Mesendoderm (in vitro differentiated cells): ENCODE measurements at regions not wholly inside any gene's neighbourhood (a gene's known extent, or its start where the extent isn't known, plus 50 kb on each side); places are given as distances from the start of the nearest gene placed in this dataset.
A peak's percentile ranks its signal among the peaks of the same experiment; 100 is the strongest.

Experiments used
- DNase-seq: peaks from one replicate; pipeline ENCODE4 v3.0.0; 2013
- H2AK5ac ChIP-seq: 2 replicates; pipeline ENCODE4 v1.6.1; 2013; ENCODE audit warnings: low read length, inconsistent platforms
- H2BK120ac ChIP-seq: 2 replicates; pipeline ENCODE4 v1.6.1; 2013; ENCODE audit warnings: low read depth, mild to moderate bottlenecking, low read length, moderate library complexity, mixed read lengths
- H2BK15ac ChIP-seq: replicated peaks from 2 replicates; pipeline ENCODE4 v1.6.1; 2013; ENCODE audit warnings: low read depth, mild to moderate bottlenecking, moderate library complexity
- H2BK5ac ChIP-seq: 2 replicates; pipeline ENCODE4 v1.6.1; 2013; ENCODE audit warnings: low read length, inconsistent platforms
- H3K18ac ChIP-seq: 2 replicates; pipeline ENCODE4 v1.6.1; 2013; ENCODE audit warnings: mild to moderate bottlenecking, low read length, mixed read lengths
- H3K23ac ChIP-seq: one replicate; pipeline ENCODE4 v1.6.1; 2013; ENCODE audit warnings: low read length
- H3K27ac ChIP-seq: 2 replicates; pipeline ENCODE4 v1.5.1; 2013; ENCODE audit warnings: low read depth, mild to moderate bottlenecking, inconsistent platforms, low read length, moderate library complexity
- H3K27me3 ChIP-seq: 2 replicates; pipeline ENCODE4 v1.6.1; 2013; ENCODE audit warnings: low read length, control low read depth, mild to moderate bottlenecking, inconsistent platforms; ENCODE audit not compliant: insufficient read depth, poor library complexity
- H3K36me3 ChIP-seq: 2 replicates; pipeline ENCODE4 v1.6.1; 2013; ENCODE audit warnings: low read length, inconsistent platforms; ENCODE audit not compliant: control insufficient read depth, insufficient read depth
- H3K4ac ChIP-seq: one replicate; pipeline ENCODE4 v1.6.1; 2013; ENCODE audit warnings: low read depth, mild to moderate bottlenecking, low read length, moderate library complexity
- H3K4me1 ChIP-seq: 2 replicates; pipeline ENCODE4 v1.6.1; 2013; ENCODE audit warnings: low read depth, low read length, inconsistent platforms; ENCODE audit not compliant: control insufficient read depth
- H3K4me2 ChIP-seq: 2 replicates; pipeline ENCODE4 v1.6.1; 2013; ENCODE audit warnings: low read length
- H3K4me3 ChIP-seq: 2 replicates; pipeline ENCODE4 v1.5.1; 2013; ENCODE audit warnings: mild to moderate bottlenecking, low read length
- H3K56ac ChIP-seq: one replicate; pipeline ENCODE4 v1.6.1; 2013; ENCODE audit warnings: low read length
- H3K79me1 ChIP-seq: 2 replicates; pipeline ENCODE4 v1.6.1; 2013; ENCODE audit warnings: low read length, inconsistent platforms
- H3K79me2 ChIP-seq: 2 replicates; pipeline ENCODE4 v1.6.1; 2013; ENCODE audit warnings: mild to moderate bottlenecking, low read length; ENCODE audit not compliant: control insufficient read depth, insufficient read depth
- H3K9ac ChIP-seq: 2 replicates; pipeline ENCODE4 v1.6.1; 2013; ENCODE audit warnings: low read length, inconsistent platforms
- H4K5ac ChIP-seq: one replicate; pipeline ENCODE4 v1.6.1; 2013; ENCODE audit warnings: low read length
- H4K8ac ChIP-seq: one replicate; pipeline ENCODE4 v1.6.1; 2013; ENCODE audit warnings: low read depth, mild to moderate bottlenecking, control low read depth, low read length, moderate library complexity
- WGBS: extraction: QIAGEN DNeasy Blood & Tissue Kit; methylation state at CpG from one replicate; pipeline ENCODE4 v1.1.7; 2013; ENCODE audit warnings: low lambda C conversion rate, missing lambda C conversion rate; ENCODE audit not compliant: insufficient coverage; ENCODE audit errors: extremely low coverage; 5-methylcytosine and 5-hydroxymethylcytosine counted together

DNA sequence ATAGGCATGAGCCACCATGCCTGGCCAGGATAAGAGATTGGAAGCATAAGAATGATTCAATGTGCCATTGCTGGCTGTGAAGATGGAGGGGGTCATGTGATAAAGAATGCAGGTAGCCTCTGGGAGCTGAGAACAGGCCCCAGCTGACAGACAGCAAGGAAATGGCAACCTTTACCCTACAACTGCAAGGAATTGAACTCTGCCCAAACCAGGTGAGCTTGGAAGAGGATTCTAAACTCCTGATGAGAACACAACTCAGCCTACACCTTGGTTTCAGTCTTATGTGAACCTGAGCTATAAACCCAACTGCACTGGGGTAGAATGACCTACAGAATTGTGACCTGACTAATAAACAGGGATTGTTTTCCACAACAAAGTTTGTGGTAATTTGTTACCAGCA lies 82.0 kb upstream of the AKIRIN2 start:
- H2BK15ac ChIP-seq: no peak overlapping the region
- H3K56ac ChIP-seq: no peak overlapping the region
- no peak overlapping the region for H2AK5ac ChIP-seq
- no peaks in the 10 kb centered on the region for H3K4me1 ChIP-seq
- H3K18ac ChIP-seq: no peak overlapping the region
- H3K36me3 ChIP-seq: no peaks in the 10 kb centered on the region
- no peaks in the 10 kb centered on the region for H3K79me2 ChIP-seq
- no peak overlapping the region for H3K23ac ChIP-seq
- DNase-seq: no peak
- no peaks in the 10 kb centered on the region for H3K27me3 ChIP-seq
- H3K4ac ChIP-seq: no peak overlapping the region
- H3K79me1 ChIP-seq: no peaks in the 10 kb centered on the region
- H3K9ac ChIP-seq: no peak overlapping the region
- H2BK120ac ChIP-seq: no peak overlapping the region
- H4K8ac ChIP-seq: no peak overlapping the region
- no peak overlapping the region for H3K4me2 ChIP-seq
- no peak overlapping the region for H2BK5ac ChIP-seq
- H4K5ac ChIP-seq: no peak overlapping the region
- H3K27ac ChIP-seq: no peak overlapping the region
- H3K4me3 ChIP-seq: no peak overlapping the region

- Histone ChIP-seq H3K4me2 (no peak overlapping the region), H2BK120ac (no peak overlapping the region), H3K27ac (no peak overlapping the region), H3K79me2 (no peaks in the 10 kb centered on the region), H3K4ac (no peak overlapping the region), H3K27me3 (no peaks in the 10 kb centered on the region), H3K56ac (no peak overlapping the region), H2AK5ac (no peak overlapping the region), H3K23ac (no peak overlapping the region), H3K18ac (no peak overlapping the region), H4K5ac (no peak overlapping the region), H2BK5ac (no peak overlapping the region), H3K4me3 (no peak overlapping the region), H3K4me1 (no peaks in the 10 kb centered on the region), H4K8ac (no peak overlapping the region), H3K79me1 (no peaks in the 10 kb centered on the region), H2BK15ac (no peak overlapping the region), H3K36me3 (no peaks in the 10 kb centered on the region), H3K9ac (no peak overlapping the region)
- WGBS: no CpG with 5 or more reads among the region's 2 CpGs
- DNase-seq: no peak
These were observed 77.5 kb upstream of the AKIRIN2 start for GRCh38 chr6:87779542-87779941.

DNA sequence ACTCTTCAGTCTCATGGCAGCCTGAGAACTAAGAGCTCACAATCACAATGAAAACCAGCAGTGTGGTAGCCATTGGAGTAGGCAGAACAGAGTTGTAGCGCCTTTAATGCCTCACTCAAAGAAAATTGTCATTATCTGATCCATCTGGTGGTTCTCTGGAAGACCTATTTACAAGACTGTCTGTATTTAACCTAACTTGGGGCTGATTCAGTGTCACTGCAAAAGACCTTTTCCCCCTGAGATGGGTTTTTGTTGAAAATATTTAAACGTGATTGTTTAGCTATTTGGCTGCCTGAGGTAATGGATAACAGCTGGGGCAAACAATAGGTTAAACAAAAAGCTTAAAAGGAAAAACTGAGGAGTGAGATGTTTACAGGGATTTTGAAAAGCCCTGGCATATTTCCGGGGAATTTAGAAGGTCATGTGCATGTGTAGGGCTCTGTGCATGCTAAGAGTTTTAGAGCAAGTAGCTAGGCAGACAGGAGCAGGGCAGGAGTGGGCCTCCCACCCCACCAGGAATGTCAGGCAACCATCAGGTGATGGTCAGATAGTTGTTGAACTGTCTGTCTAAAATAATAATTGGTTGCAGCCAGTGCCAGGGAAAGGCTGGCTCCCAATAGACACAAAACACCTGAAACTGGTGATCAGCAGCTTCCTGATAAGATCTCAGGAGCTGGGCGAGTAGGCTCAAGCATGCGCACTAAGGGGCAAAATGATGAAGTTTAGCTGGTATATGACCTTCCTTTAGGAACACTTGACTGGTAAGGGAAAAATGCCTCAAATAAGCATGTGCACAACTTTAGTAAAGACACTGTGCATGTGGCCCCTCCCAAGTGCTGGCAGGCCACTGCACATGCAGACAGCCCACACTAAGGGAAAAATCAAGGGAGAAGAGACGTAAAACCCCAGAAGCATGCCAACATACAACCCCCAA lies 70.8 kb upstream of the AKIRIN2 start:
- no peak overlapping the region for H2AK5ac ChIP-seq
- no peaks in the 10 kb centered on the region for H3K79me1 ChIP-seq
- no peaks in the 10 kb centered on the region for H3K4me1 ChIP-seq
- H2BK5ac ChIP-seq: no peak overlapping the region
- no peaks in the 10 kb centered on the region for H3K27me3 ChIP-seq
- no peak overlapping the region for H3K27ac ChIP-seq
- no peak overlapping the region for H3K9ac ChIP-seq
- no peak overlapping the region for H2BK120ac ChIP-seq
- no peak overlapping the region for H2BK15ac ChIP-seq
- no peak overlapping the region for H3K4ac ChIP-seq
- no peak overlapping the region for H3K18ac ChIP-seq
- H3K56ac ChIP-seq: no peak overlapping the region
- no peak overlapping the region for H3K4me3 ChIP-seq
- no peak overlapping the region for H3K23ac ChIP-seq
- H3K79me2 ChIP-seq: no peaks in the 10 kb centered on the region
- no peak overlapping the region for H3K4me2 ChIP-seq
- no peaks in the 10 kb centered on the region for H3K36me3 ChIP-seq
- DNase-seq: peak; percentile 29
- no peak overlapping the region for H4K8ac ChIP-seq
- no peak overlapping the region for H4K5ac ChIP-seq
- no CpG with 5 or more reads among the region's 6 CpGs for WGBS

GRCh38 chr6:87767478-87767877 lies 65.4 kb upstream of the AKIRIN2 start:
- H2BK15ac ChIP-seq: no peak overlapping the region
- H3K27me3 ChIP-seq: no peaks in the 10 kb centered on the region
- no peak overlapping the region for H2AK5ac ChIP-seq
- H4K8ac ChIP-seq: no peak overlapping the region
- H3K36me3 ChIP-seq: no peaks in the 10 kb centered on the region
- H3K4me3 ChIP-seq: no peak overlapping the region
- no peaks in the 10 kb centered on the region for H3K4me1 ChIP-seq
- H3K4me2 ChIP-seq: no peak overlapping the region
- no peak for DNase-seq
- H3K56ac ChIP-seq: no peak overlapping the region
- no peak overlapping the region for H3K4ac ChIP-seq
- no peak overlapping the region for H3K18ac ChIP-seq
- no peaks in the 10 kb centered on the region for H3K79me2 ChIP-seq
- no peaks in the 10 kb centered on the region for H3K79me1 ChIP-seq
- H2BK5ac ChIP-seq: no peak overlapping the region
- no CpG with 5 or more reads among the region's 10 CpGs for WGBS
- no peak overlapping the region for H3K23ac ChIP-seq
- H3K27ac ChIP-seq: no peak overlapping the region
- H4K5ac ChIP-seq: no peak overlapping the region
- no peak overlapping the region for H2BK120ac ChIP-seq
- H3K9ac ChIP-seq: no peak overlapping the region

- H2AK5ac ChIP-seq: no peak overlapping the region
- DNase-seq: no peak
- WGBS: no CpG with 5 or more reads among the region's 2 CpGs
These were observed 64.2 kb upstream of the AKIRIN2 start for GRCh38 chr6:87766211-87766610.

DNA sequence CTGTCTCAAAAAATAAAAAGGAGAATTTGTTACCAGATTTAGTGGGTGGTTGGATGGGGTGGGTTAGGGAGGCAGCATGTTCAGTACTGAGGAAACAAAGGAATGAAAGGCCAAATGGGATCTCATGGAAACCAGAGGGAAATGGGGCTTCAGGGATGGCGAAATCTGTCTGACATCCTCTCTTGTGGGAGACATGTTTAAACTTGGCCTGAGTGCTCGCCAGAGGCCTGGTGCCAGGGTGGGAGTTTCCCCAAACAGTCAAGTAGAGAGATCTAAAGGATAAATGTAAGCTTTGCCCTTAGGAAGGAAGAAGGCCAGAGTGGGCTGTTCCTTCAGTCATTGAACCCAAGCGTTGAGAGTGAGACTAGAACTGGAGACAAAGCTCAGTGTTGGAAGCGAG lies 61.9 kb upstream of the AKIRIN2 start:
- no peak overlapping the region for H3K4ac ChIP-seq
- H2BK15ac ChIP-seq: no peak overlapping the region

More at GRCh38 chr6:87766211-87766610, 64.2 kb upstream of the AKIRIN2 start:
- Histone ChIP-seq H3K4me2 (no peak overlapping the region), H2BK5ac (no peak overlapping the region), H3K4me3 (no peak overlapping the region), H3K18ac (no peak overlapping the region), H3K4ac (no peak overlapping the region), H3K79me1 (no peaks in the 10 kb centered on the region), H3K27ac (no peak overlapping the region), H3K23ac (no peak overlapping the region), H4K8ac (no peak overlapping the region), H3K9ac (no peak overlapping the region), H4K5ac (no peak overlapping the region), H3K36me3 (no peaks in the 10 kb centered on the region), H3K27me3 (no peaks in the 10 kb centered on the region), H3K4me1 (no peaks in the 10 kb centered on the region), H3K79me2 (no peaks in the 10 kb centered on the region), H2BK120ac (no peak overlapping the region), H2BK15ac (no peak overlapping the region), H3K56ac (no peak overlapping the region)

More for the DNA sequence above, 61.9 kb upstream of the AKIRIN2 start:
- DNase-seq: no peak
- WGBS: no CpG with 5 or more reads among the region's 4 CpGs
- Histone ChIP-seq H3K9ac (no peak overlapping the region), H4K5ac (no peak overlapping the region), H3K56ac (no peak overlapping the region), H3K4me2 (no peak overlapping the region), H3K79me1 (no peaks in the 10 kb centered on the region), H2BK120ac (no peak overlapping the region), H3K27ac (no peak overlapping the region), H2AK5ac (no peak overlapping the region), H3K4me3 (no peak overlapping the region), H3K36me3 (no peaks in the 10 kb centered on the region), H2BK5ac (no peak overlapping the region), H3K23ac (no peak overlapping the region), H3K79me2 (no peaks in the 10 kb centered on the region), H3K4me1 (no peaks in the 10 kb centered on the region), H3K27me3 (no peaks in the 10 kb centered on the region), H3K18ac (no peak overlapping the region), H4K8ac (no peak overlapping the region)
